PC-9 (cell line): ENCODE measurements at regions not wholly inside any gene's neighbourhood (a gene's known extent, or its start where the extent isn't known, plus 50 kb on each side); places are given as distances from the start of the nearest gene placed in this dataset.

Source experiments
- BruUV-seq: library from RNA; stranded (reverse); fragments of 400-500 nt; replicated peaks from 2 replicates; lab custom pipeline; 2021; lab: Mats Ljungman, UMichigan
- CTCF ChIA-PET: fragments of 300-600 bp; sonication (Branson Sonifier 250); formaldehyde crosslinking; loops from one replicate; lab custom pipeline; 2022; ENCODE audit warnings: antibody characterized with exemption; lab: Charles Lee
- POLR2A ChIA-PET: fragments of 300-600 bp; sonication (Branson Sonifier 250); formaldehyde crosslinking; loops from one replicate; lab custom pipeline; 2022; ENCODE audit warnings: antibody characterized with exemption; ENCODE audit not compliant: unreplicated experiment; lab: Charles Lee
- DNase-seq, 2 experiments: peaks; one replicate each; pipeline versions ENCODE4 v3.0.0 to v3.0.0-alpha.2; 2015 to 2022; ENCODE audit warnings: mixed read lengths in 1 of 2
- H2AFZ ChIP-seq: fragments of 200-600 bp; sonication (generic); 2 replicates; pipeline ENCODE4 v1.8.1; 2017; ENCODE audit warnings: antibody characterized with exemption
- H3F3A ChIP-seq: fragments of 200-600 bp; sonication (generic); 2 replicates; pipeline ENCODE4 v1.8.1; 2017; ENCODE audit warnings: antibody characterized with exemption, mild to moderate bottlenecking, low read depth; ENCODE audit not compliant: insufficient read depth
- H3K27ac ChIP-seq: fragments of 200-600 bp; sonication (generic); 2 replicates; pipeline ENCODE4 v1.6.1; 2016; ENCODE audit warnings: mixed run types
- H3K27me3 ChIP-seq: fragments of 200-600 bp; sonication (generic); 2 replicates; pipeline ENCODE4 v1.6.1; 2016; ENCODE audit warnings: low read depth, mixed run types; ENCODE audit not compliant: insufficient read depth
- H3K36me3 ChIP-seq: fragments of 200-600 bp; sonication (generic); 2 replicates; pipeline ENCODE4 v1.6.1; 2016; ENCODE audit warnings: low read depth, mixed run types
- H3K4me1 ChIP-seq: fragments of 200-600 bp; sonication (generic); replicated peaks from 2 replicates; pipeline ENCODE4 v1.6.1; 2016; ENCODE audit warnings: mixed run types; ENCODE audit not compliant: insufficient read depth
- H3K4me2 ChIP-seq: fragments of 200-600 bp; sonication (generic); 2 replicates; pipeline ENCODE4 v1.6.1; 2017; ENCODE audit warnings: mixed run types
- H3K4me3 ChIP-seq: fragments of 200-600 bp; sonication (generic); 2 replicates; pipeline ENCODE4 v1.6.1; 2016; ENCODE audit warnings: mixed run types
- H3K79me2 ChIP-seq: fragments of 200-600 bp; sonication (generic); 2 replicates; pipeline ENCODE4 v1.6.1; 2017; ENCODE audit warnings: low read depth, mixed run types
- H3K9me2 ChIP-seq: fragments of 200-600 bp; sonication (generic); 2 replicates; pipeline ENCODE4 v1.8.1; 2017; ENCODE audit warnings: mild to moderate bottlenecking; ENCODE audit not compliant: insufficient read depth
- H3K9me3 ChIP-seq: fragments of 200-600 bp; sonication (generic); 2 replicates; pipeline ENCODE4 v1.8.1; 2016; ENCODE audit warnings: low read depth; ENCODE audit not compliant: insufficient read depth
- H4K20me1 ChIP-seq: fragments of 200-600 bp; sonication (generic); 2 replicates; pipeline ENCODE4 v1.8.1; 2017; ENCODE audit not compliant: insufficient read depth
- EZH2 ChIP-seq: fragments of 200-600 bp; sonication (generic); IDR thresholded peaks from 2 replicates; pipeline ENCODE4 v1.8.0; 2017; ENCODE audit warnings: antibody characterized with exemption, low read depth
- intact Hi-C: fragments of 100-400 bp; cut with micrococcal nuclease; formaldehyde crosslinking; loops from one replicate; pipeline ENCODE4 v1.10.0; 2022; ENCODE audit not compliant: unreplicated experiment
- TF ChIP-seq, protein P1 (sequence below): fragments of 200-600 bp; sonication (generic); conservative IDR thresholded peaks from 2 replicates; pipeline ENCODE4 v1.6.1; 2017; ENCODE audit warnings: mixed run types, antibody characterized with exemption, mild to moderate bottlenecking, moderate library complexity

DNA sequence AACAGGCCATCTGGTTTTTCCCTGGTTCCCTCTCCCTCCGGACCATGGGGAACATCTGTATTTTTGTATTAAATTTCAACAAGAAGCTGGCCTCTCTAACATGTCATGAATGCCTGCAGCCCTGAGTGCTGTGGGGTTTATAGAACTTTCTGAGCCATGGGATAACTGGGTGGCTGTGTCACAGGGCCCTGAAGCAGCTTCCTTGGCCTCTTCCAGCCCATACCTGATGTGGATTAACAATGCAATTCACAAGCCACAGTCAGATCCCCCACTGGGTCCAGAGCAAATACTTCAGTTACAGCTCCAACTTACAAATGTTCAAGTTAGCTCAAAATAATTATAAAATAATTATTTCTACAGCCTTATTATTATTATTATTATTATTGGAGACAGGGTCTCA lies 307.8 kb upstream of the CELF4 start:
- Histone ChIP-seq H3K4me3 (no peak overlapping the region), H2AFZ (no peak overlapping the region), H3K36me3 (no peaks in the 10 kb centered on the region), H3F3A (no peaks in the 10 kb centered on the region), H3K4me2 (no peak overlapping the region), H3K79me2 (no peaks in the 10 kb centered on the region), H3K9me3 (no peaks in the 10 kb centered on the region), H3K27me3 (no peaks in the 10 kb centered on the region), H3K9me2 (no peaks in the 10 kb centered on the region), H3K27ac (no peak overlapping the region), H4K20me1 (no peaks in the 10 kb centered on the region), H3K4me1 (no peaks in the 10 kb centered on the region)
- ChIA-PET POLR2A (no interaction called here), CTCF (no interaction called here)
- TF ChIP-seq EZH2, result no peak
- TF ChIP-seq, protein P1, sequence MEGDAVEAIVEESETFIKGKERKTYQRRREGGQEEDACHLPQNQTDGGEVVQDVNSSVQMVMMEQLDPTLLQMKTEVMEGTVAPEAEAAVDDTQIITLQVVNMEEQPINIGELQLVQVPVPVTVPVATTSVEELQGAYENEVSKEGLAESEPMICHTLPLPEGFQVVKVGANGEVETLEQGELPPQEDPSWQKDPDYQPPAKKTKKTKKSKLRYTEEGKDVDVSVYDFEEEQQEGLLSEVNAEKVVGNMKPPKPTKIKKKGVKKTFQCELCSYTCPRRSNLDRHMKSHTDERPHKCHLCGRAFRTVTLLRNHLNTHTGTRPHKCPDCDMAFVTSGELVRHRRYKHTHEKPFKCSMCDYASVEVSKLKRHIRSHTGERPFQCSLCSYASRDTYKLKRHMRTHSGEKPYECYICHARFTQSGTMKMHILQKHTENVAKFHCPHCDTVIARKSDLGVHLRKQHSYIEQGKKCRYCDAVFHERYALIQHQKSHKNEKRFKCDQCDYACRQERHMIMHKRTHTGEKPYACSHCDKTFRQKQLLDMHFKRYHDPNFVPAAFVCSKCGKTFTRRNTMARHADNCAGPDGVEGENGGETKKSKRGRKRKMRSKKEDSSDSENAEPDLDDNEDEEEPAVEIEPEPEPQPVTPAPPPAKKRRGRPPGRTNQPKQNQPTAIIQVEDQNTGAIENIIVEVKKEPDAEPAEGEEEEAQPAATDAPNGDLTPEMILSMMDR, result no peak
- BruUV-seq, result no TSS peak
- intact Hi-C loops, result no loop called here
- DNase-seq, result no peak

DNA sequence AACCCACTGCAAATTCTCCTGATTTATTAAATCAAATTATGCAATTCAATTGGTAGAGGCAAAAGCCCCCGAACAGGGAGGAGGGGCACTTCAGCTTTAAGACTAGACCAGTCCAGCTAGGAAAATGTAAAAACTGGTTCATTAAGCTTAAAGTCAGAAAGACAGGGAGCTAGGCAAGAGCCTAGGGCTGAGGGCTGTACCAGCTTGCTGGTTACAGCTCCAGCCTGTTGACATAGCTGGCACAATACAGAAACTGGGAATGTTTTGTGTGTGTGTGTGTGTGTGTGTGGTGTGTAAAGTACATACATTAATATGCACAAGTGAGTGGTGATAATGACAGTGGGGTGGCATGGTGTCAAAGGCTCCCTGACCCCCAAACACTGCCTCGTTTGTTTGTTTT lies 307.0 kb upstream of the CELF4 start:
- intact Hi-C loops, result no loop called here
- Histone ChIP-seq H3F3A (no peaks in the 10 kb centered on the region), H3K4me2 (no peak overlapping the region), H3K9me2 (no peaks in the 10 kb centered on the region), H2AFZ (no peak overlapping the region), H3K4me1 (no peaks in the 10 kb centered on the region), H3K79me2 (no peaks in the 10 kb centered on the region), H3K27ac (no peak overlapping the region), H4K20me1 (no peaks in the 10 kb centered on the region), H3K36me3 (no peaks in the 10 kb centered on the region), H3K9me3 (no peaks in the 10 kb centered on the region), H3K27me3 (no peaks in the 10 kb centered on the region), H3K4me3 (no peak overlapping the region)
- CTCF ChIA-PET, result no interaction called here
- DNase-seq, result no peak
- TF ChIP-seq, protein P1, result no peak
- TF ChIP-seq EZH2, result no peak
- POLR2A ChIA-PET, result no interaction called here
- no TSS peak for BruUV-seq

DNA sequence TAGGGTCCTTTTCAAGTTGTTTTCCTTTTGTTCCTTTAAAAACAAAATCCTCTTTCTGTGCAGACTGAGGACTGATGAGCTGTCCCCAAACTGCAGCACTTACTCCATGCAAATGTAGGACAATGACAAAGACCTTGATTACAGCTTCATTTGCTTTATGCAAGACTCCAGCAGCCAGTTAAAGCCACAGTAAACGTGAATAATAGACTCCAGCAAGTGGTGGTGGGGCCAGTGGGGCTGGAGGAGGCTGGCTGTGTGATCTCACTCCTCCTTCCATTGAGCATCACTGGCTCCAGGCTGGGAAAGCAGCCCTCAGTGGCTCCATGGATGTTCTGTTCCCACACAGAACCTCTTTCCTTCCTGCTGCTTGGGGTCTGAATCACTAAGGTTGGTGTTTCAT lies 306.0 kb upstream of the CELF4 start:
- H3K9me2 ChIP-seq, result no peaks in the 10 kb centered on the region
- no peak for DNase-seq
- BruUV-seq, result no TSS peak
- ChIA-PET CTCF (no interaction called here), POLR2A (no interaction called here)
- H3K27me3 ChIP-seq, result no peaks in the 10 kb centered on the region
- H3K27ac ChIP-seq, result no peak overlapping the region
- no peak overlapping the region for H2AFZ ChIP-seq
- TF ChIP-seq, protein P1, result no peak
- TF ChIP-seq EZH2, result no peak
- no peaks in the 10 kb centered on the region for H3K79me2 ChIP-seq
- no peaks in the 10 kb centered on the region for H3K4me1 ChIP-seq
- no peaks in the 10 kb centered on the region for H3K9me3 ChIP-seq
- H4K20me1 ChIP-seq, result no peaks in the 10 kb centered on the region
- intact Hi-C loops, result no loop called here
- no peak overlapping the region for H3K4me2 ChIP-seq
- H3F3A ChIP-seq, result no peaks in the 10 kb centered on the region
- H3K4me3 ChIP-seq, result no peak overlapping the region
- H3K36me3 ChIP-seq, result no peaks in the 10 kb centered on the region
